Neural cell (in vitro differentiated cells): ENCODE measurements at regions not wholly inside any gene's neighbourhood (a gene's known extent, or its start where the extent isn't known, plus 50 kb on each side); places are given as distances from the start of the nearest gene placed in this dataset.

Experiments
- H2AFZ ChIP-seq: fragments of 200-600, 300-800 bp; sonication (generic), shearing (Covaris generic); 2 replicates; pipeline ENCODE4 v1.6.0; 2014; ENCODE audit warnings: low read depth, mild to moderate bottlenecking, antibody characterized with exemption, low read length, moderate library complexity
- H3F3A ChIP-seq: fragments of 200-600 bp; shearing (Covaris generic); 2 replicates; pipeline ENCODE4 v1.6.1; 2016; ENCODE audit warnings: mild to moderate bottlenecking, moderate library complexity, mixed read lengths, antibody characterized with exemption, low read length; ENCODE audit not compliant: insufficient read depth, poor library complexity, severe bottlenecking
- H3K27ac ChIP-seq: fragments of 200-600, 300-800 bp; sonication (generic), shearing (Covaris generic); 2 replicates; pipeline ENCODE4 v1.5.1; 2014; ENCODE audit warnings: mild to moderate bottlenecking, low read length, moderate library complexity
- H3K27me3 ChIP-seq: fragments of 300-800, 200-600 bp; sonication (generic), shearing (Covaris generic); 2 replicates; pipeline ENCODE4 v1.6.0; 2014; ENCODE audit warnings: mild to moderate bottlenecking, low read depth, low read length, moderate library complexity; ENCODE audit not compliant: insufficient read depth
- H3K36me3 ChIP-seq: fragments of 300-800, 200-600 bp; sonication (generic), shearing (Covaris generic); 2 replicates; pipeline ENCODE4 v1.5.1; 2014; ENCODE audit warnings: mild to moderate bottlenecking, antibody characterized with exemption, low read length, moderate library complexity; ENCODE audit not compliant: insufficient read depth
- H3K4me2 ChIP-seq: fragments of 300-800, 200-600 bp; sonication (generic), shearing (Covaris generic); 2 replicates; pipeline ENCODE4 v1.6.0; 2014; ENCODE audit warnings: mild to moderate bottlenecking, low read length
- H3K4me3 ChIP-seq: fragments of 300-800, 200-600 bp; sonication (generic), shearing (Covaris generic); 2 replicates; pipeline ENCODE4 v1.5.1; 2014; ENCODE audit warnings: mild to moderate bottlenecking, low read length, moderate library complexity
- H3K79me2 ChIP-seq: fragments of 200-600 bp; shearing (Covaris generic); replicated peaks from 2 replicates; pipeline ENCODE4 v1.6.0; 2014; ENCODE audit warnings: mild to moderate bottlenecking, low read length, moderate library complexity; ENCODE audit not compliant: insufficient read depth
- H3K9ac ChIP-seq: fragments of 300-800, 200-600 bp; sonication (generic), shearing (Covaris generic); 2 replicates; pipeline ENCODE4 v1.6.1; 2016; ENCODE audit warnings: mild to moderate bottlenecking, low read length, mixed read lengths
- H3K9me2 ChIP-seq: fragments of 200-600 bp; shearing (Covaris generic); 2 replicates; pipeline ENCODE4 v1.6.1; 2016; ENCODE audit warnings: mild to moderate bottlenecking, low read length, mixed read lengths; ENCODE audit not compliant: insufficient read depth
- H3K9me3 ChIP-seq: fragments of 200-600, 300-800 bp; sonication (generic), shearing (Covaris generic); 2 replicates; pipeline ENCODE4 v1.6.1; 2016; ENCODE audit warnings: mild to moderate bottlenecking, mixed run types, low read length, moderate library complexity, mixed read lengths
- H4K20me1 ChIP-seq: fragments of 200-600 bp; shearing (Covaris generic); 2 replicates; pipeline ENCODE4 v1.6.1; 2016; ENCODE audit warnings: mild to moderate bottlenecking, mixed run types; ENCODE audit not compliant: insufficient read depth
- CTCF ChIP-seq: fragments of 450-650 bp; IDR thresholded peaks from 2 replicates; pipeline ENCODE4 v1.5.1; 2014; ENCODE audit warnings: antibody characterized with exemption, mild to moderate bottlenecking, moderate library complexity; ENCODE audit not compliant: poor library complexity, severe bottlenecking
- EP300 ChIP-seq: fragments of 450-650 bp; conservative IDR thresholded peaks from 2 replicates; pipeline ENCODE4 v1.6.1; 2014; ENCODE audit warnings: antibody characterized with exemption, mild to moderate bottlenecking, moderate library complexity; ENCODE audit not compliant: poor library complexity, severe bottlenecking
- EZH2 ChIP-seq: fragments of 200-600, 300-800 bp; shearing (Covaris generic), sonication (generic); IDR thresholded peaks from 2 replicates; pipeline ENCODE4 v1.6.1; 2014; ENCODE audit warnings: antibody characterized with exemption, low read length, borderline replicate concordance, mild to moderate bottlenecking; ENCODE audit not compliant: insufficient read depth, poor library complexity, severe bottlenecking
- MXI1 ChIP-seq: fragments of 450-650 bp; conservative IDR thresholded peaks from 2 replicates; pipeline ENCODE4 v1.6.1; 2014; ENCODE audit warnings: antibody characterized with exemption, mild to moderate bottlenecking; ENCODE audit not compliant: poor library complexity, severe bottlenecking
- POLR2AphosphoS5 ChIP-seq: IDR thresholded peaks from 2 replicates; pipeline ENCODE4 v1.6.1; 2012
- RAD21 ChIP-seq: fragments of 450-650 bp; conservative IDR thresholded peaks from 2 replicates; pipeline ENCODE4 v1.6.1; 2014; ENCODE audit warnings: antibody characterized with exemption, mild to moderate bottlenecking, moderate library complexity
- REST ChIP-seq: IDR thresholded peaks from 2 replicates; pipeline ENCODE4 v1.6.1; 2012; ENCODE audit warnings: borderline replicate concordance
- SMC3 ChIP-seq: fragments of 450-650 bp; conservative IDR thresholded peaks from 2 replicates; pipeline ENCODE4 v1.6.1; 2014; ENCODE audit warnings: antibody characterized with exemption, mild to moderate bottlenecking, moderate library complexity; ENCODE audit not compliant: poor library complexity
- TAF1 ChIP-seq: IDR thresholded peaks from 2 replicates; pipeline ENCODE4 v1.6.1; 2012; ENCODE audit warnings: low read depth

- Histone ChIP-seq H3K9me3 (peaks cover 6% of the 10 kb centered on the region), H3K36me3 (no peaks in the 10 kb centered on the region), H3F3A (no peaks in the 10 kb centered on the region), H3K79me2 (no peaks in the 10 kb centered on the region), H3K27me3 (no peaks in the 10 kb centered on the region), H3K9me2 (no peaks in the 10 kb centered on the region), H3K4me3 (no peak overlapping the region), H3K27ac (no peak overlapping the region), H2AFZ (no peak overlapping the region), H3K4me2 (no peak overlapping the region), H4K20me1 (no peaks in the 10 kb centered on the region), H3K9ac (no peak overlapping the region)
- TF ChIP-seq RAD21 (no peak), POLR2AphosphoS5 (no peak), CTCF (no peak), EP300 (no peak), REST (no peak), TAF1 (no peak), MXI1 (no peak), SMC3 (no peak), EZH2 (no peak)
These were observed 365.3 kb downstream of the TDRD15 start for GRCh38 chr2:21489080-21489479.

- no peaks in the 10 kb centered on the region for H3K36me3 ChIP-seq
- no peaks in the 10 kb centered on the region for H4K20me1 ChIP-seq
- no peak overlapping the region for H3K4me2 ChIP-seq
- TF ChIP-seq SMC3 (no peak), TAF1 (no peak)
- no peaks in the 10 kb centered on the region for H3K9me3 ChIP-seq
- H3K27me3 ChIP-seq: no peaks in the 10 kb centered on the region
- H3K79me2 ChIP-seq: no peaks in the 10 kb centered on the region
- no peak overlapping the region for H3K27ac ChIP-seq
- H3K9ac ChIP-seq: no peak overlapping the region
- H2AFZ ChIP-seq: no peak overlapping the region
- H3K4me3 ChIP-seq: no peak overlapping the region
- no peaks in the 10 kb centered on the region for H3K9me2 ChIP-seq
- H3F3A ChIP-seq: no peaks in the 10 kb centered on the region
These were observed 374.2 kb downstream of the TDRD15 start for GRCh38 chr2:21498016-21498415.

- Histone ChIP-seq H3K4me2 (no peak overlapping the region), H3K79me2 (no peaks in the 10 kb centered on the region), H3K27me3 (no peaks in the 10 kb centered on the region), H3K9ac (no peak overlapping the region), H3K9me2 (no peaks in the 10 kb centered on the region), H3K9me3 (no peaks in the 10 kb centered on the region), H3K36me3 (no peaks in the 10 kb centered on the region), H3F3A (no peaks in the 10 kb centered on the region), H2AFZ (no peak overlapping the region), H4K20me1 (no peaks in the 10 kb centered on the region), H3K4me3 (no peak overlapping the region), H3K27ac (no peak overlapping the region)
- TF ChIP-seq CTCF (no peak), EZH2 (no peak), EP300 (no peak), SMC3 (no peak), POLR2AphosphoS5 (no peak), REST (no peak), MXI1 (no peak), RAD21 (no peak), TAF1 (no peak)
These were observed 376.7 kb downstream of the TDRD15 start for GRCh38 chr2:21500401-21500945.
